ENCODE measurements at regions not wholly inside any gene's neighbourhood (a gene's known extent, or its start where the extent isn't known, plus 50 kb on each side); places are given as distances from the start of the nearest gene placed in this dataset.
"Not testable (repeated sequence)": the region's sequence is repeated elsewhere in the genome, so short reads cannot be mapped to it uniquely, and the experiment has no call there.

GRCh38 chr13:59324401-59324800, 839.3 kb downstream of the DIAPH3 start:
- TF ChIP-seq EZH2 (IDR thresholded peaks at IDR 0.05; ENCODE audit: low read length, unreplicated experiment); CTCF (conservative IDR thresholded peaks at IDR 0.05; ENCODE audit: low read depth, low read length): not testable (repeated sequence)
